ENCODE measurements at regions not wholly inside any gene's neighbourhood (a gene's known extent, or its start where the extent isn't known, plus 50 kb on each side); places are given as distances from the start of the nearest gene placed in this dataset.

- no peaks in the 10 kb centered on the region for H3K27me3 Mint-ChIP-seq (ENCODE audit: low read depth)
- no peak for DNase-seq (ENCODE audit: low read depth, low spot score)
- H3K9me3 Mint-ChIP-seq: peaks cover 2% of the 10 kb centered on the region
- H3K4me1 Mint-ChIP-seq: peaks cover 3% of the 10 kb centered on the region
- TF ChIP-seq, protein P1, sequence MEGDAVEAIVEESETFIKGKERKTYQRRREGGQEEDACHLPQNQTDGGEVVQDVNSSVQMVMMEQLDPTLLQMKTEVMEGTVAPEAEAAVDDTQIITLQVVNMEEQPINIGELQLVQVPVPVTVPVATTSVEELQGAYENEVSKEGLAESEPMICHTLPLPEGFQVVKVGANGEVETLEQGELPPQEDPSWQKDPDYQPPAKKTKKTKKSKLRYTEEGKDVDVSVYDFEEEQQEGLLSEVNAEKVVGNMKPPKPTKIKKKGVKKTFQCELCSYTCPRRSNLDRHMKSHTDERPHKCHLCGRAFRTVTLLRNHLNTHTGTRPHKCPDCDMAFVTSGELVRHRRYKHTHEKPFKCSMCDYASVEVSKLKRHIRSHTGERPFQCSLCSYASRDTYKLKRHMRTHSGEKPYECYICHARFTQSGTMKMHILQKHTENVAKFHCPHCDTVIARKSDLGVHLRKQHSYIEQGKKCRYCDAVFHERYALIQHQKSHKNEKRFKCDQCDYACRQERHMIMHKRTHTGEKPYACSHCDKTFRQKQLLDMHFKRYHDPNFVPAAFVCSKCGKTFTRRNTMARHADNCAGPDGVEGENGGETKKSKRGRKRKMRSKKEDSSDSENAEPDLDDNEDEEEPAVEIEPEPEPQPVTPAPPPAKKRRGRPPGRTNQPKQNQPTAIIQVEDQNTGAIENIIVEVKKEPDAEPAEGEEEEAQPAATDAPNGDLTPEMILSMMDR (conservative IDR thresholded peaks at IDR 0.05): no peak
- no peak overlapping the region for H3K4me3 Mint-ChIP-seq
- no peak overlapping the region for H3K27ac Mint-ChIP-seq (ENCODE audit: unreplicated experiment)
- H3K36me3 Mint-ChIP-seq (ENCODE audit: low read depth): peaks cover 2% of the 10 kb centered on the region
Measured at GRCh38 chr16:65406116-65406515, 284.3 kb upstream of the CDH11 start.

- TF ChIP-seq, protein P1 (conservative IDR thresholded peaks at IDR 0.05): no peak
Measured at GRCh38 chr16:65394281-65394680, 272.4 kb upstream of the CDH11 start.

GRCh38 chr16:65392806-65393565 lies 271.1 kb upstream of the CDH11 start:
- H3K27ac Mint-ChIP-seq (ENCODE audit: unreplicated experiment): no peak overlapping the region
- H3K4me1 Mint-ChIP-seq: no peaks in the 10 kb centered on the region
- H3K4me3 Mint-ChIP-seq: no peak overlapping the region
- no peak for DNase-seq (ENCODE audit: low read depth, low spot score)
- peaks cover 9% of the 10 kb centered on the region for H3K9me3 Mint-ChIP-seq
- no peaks in the 10 kb centered on the region for H3K27me3 Mint-ChIP-seq (ENCODE audit: low read depth)
- no peaks in the 10 kb centered on the region for H3K36me3 Mint-ChIP-seq (ENCODE audit: low read depth)
- TF ChIP-seq, protein P1 (conservative IDR thresholded peaks at IDR 0.05): no peak

More at GRCh38 chr16:65394281-65394680, 272.4 kb upstream of the CDH11 start:
- no peak for DNase-seq (ENCODE audit: low read depth, low spot score)
- Mint-ChIP-seq H3K27me3 (ENCODE audit: low read depth) (no peaks in the 10 kb centered on the region), H3K27ac (ENCODE audit: unreplicated experiment) (no peak overlapping the region), H3K9me3 (peaks cover 1% of the 10 kb centered on the region), H3K4me3 (no peak overlapping the region), H3K4me1 (no peaks in the 10 kb centered on the region), H3K36me3 (ENCODE audit: low read depth) (no peaks in the 10 kb centered on the region)

DNA sequence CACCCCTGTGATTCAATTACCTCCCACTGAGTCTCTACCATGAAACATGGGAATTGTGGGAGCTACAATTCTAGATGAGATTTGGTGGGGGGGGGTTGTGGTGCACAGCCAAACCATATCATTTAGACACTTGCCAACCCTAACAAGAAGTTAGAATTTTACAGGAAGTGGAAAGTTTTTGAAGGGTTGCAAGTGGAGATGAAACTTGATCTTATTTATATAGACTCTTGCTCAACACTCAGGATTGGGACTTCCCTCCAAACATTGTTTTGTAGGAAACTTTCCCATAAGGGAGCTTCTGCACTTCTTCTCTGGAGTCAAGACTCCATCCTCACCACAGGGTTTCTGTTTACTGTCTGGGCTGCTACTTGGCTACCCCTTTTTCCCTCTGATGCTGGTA lies 266.7 kb upstream of the CDH11 start:
- Mint-ChIP-seq H3K9me3 (peaks cover 18% of the 10 kb centered on the region), H3K27ac (ENCODE audit: unreplicated experiment) (no peak overlapping the region)

DNA sequence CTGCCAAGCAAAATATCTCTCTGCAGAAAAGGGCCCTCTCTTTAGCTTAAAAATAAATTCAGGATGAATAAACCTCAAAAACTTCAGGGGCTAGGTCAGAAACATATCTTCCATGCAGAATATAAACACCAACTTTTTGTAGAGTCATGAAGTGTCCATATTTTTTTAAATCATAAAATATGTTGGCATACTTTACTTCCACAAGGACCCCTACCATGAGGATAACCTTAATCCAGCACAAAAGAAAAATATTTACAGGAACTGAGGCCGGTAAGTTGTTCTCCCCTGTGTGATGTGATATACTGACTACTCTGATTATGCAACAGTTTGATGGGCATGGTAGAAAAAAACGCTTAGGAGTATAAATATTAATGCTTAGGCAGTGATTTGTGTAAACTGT lies 264.8 kb upstream of the CDH11 start:
- TF ChIP-seq, protein P1 (conservative IDR thresholded peaks at IDR 0.05): no peak
- Mint-ChIP-seq H3K27ac (ENCODE audit: unreplicated experiment) (no peak overlapping the region), H3K36me3 (ENCODE audit: low read depth) (no peaks in the 10 kb centered on the region), H3K27me3 (ENCODE audit: low read depth) (no peaks in the 10 kb centered on the region), H3K4me3 (no peak overlapping the region), H3K9me3 (peaks cover 21% of the 10 kb centered on the region), H3K4me1 (no peaks in the 10 kb centered on the region)
- no peak for DNase-seq (ENCODE audit: low read depth, low spot score)

More for the DNA sequence above, 266.7 kb upstream of the CDH11 start:
- no peak for DNase-seq (ENCODE audit: low read depth, low spot score)
- H3K36me3 Mint-ChIP-seq (ENCODE audit: low read depth): no peaks in the 10 kb centered on the region
- H3K4me1 Mint-ChIP-seq: no peaks in the 10 kb centered on the region
- no peaks in the 10 kb centered on the region for H3K27me3 Mint-ChIP-seq (ENCODE audit: low read depth)
- no peak overlapping the region for H3K4me3 Mint-ChIP-seq
- TF ChIP-seq, protein P1 (conservative IDR thresholded peaks at IDR 0.05): no peak
